Neuronal stem cell (in vitro differentiated cells): ENCODE measurements at regions not wholly inside any gene's neighbourhood (a gene's known extent, or its start where the extent isn't known, plus 50 kb on each side); places are given as distances from the start of the nearest gene placed in this dataset.

ENCODE experiments used
- DNase-seq: peaks from one replicate; pipeline ENCODE4 v3.0.0-alpha.2; 2013; ENCODE audit warnings: low spot score
- H2AFZ ChIP-seq: one replicate; pipeline ENCODE4 v1.6.1; 2013; ENCODE audit warnings: mild to moderate bottlenecking, low read length, inconsistent platforms
- H2AK5ac ChIP-seq: 2 replicates; pipeline ENCODE4 v1.6.1; 2013; ENCODE audit warnings: low read depth, mild to moderate bottlenecking, inconsistent platforms, low read length, moderate library complexity, mixed read lengths
- H2BK120ac ChIP-seq: 2 replicates; pipeline ENCODE4 v1.6.1; 2013; ENCODE audit warnings: low read depth, mild to moderate bottlenecking, inconsistent platforms, low read length, moderate library complexity, mixed read lengths
- H2BK12ac ChIP-seq: one replicate; pipeline ENCODE4 v1.6.1; 2013; ENCODE audit warnings: low read length, inconsistent platforms
- H2BK15ac ChIP-seq: 2 replicates; pipeline ENCODE4 v1.6.1; 2013; ENCODE audit warnings: mild to moderate bottlenecking, low read length, inconsistent platforms, mixed read lengths
- H2BK5ac ChIP-seq: one replicate; pipeline ENCODE4 v1.6.1; 2013; ENCODE audit warnings: inconsistent platforms, mild to moderate bottlenecking, low read length, moderate library complexity
- H3K14ac ChIP-seq: one replicate; pipeline ENCODE4 v1.6.1; 2013; ENCODE audit warnings: low read length, inconsistent platforms
- H3K18ac ChIP-seq: 2 replicates; pipeline ENCODE4 v1.6.1; 2013; ENCODE audit warnings: low read length, inconsistent platforms
- H3K23ac ChIP-seq: 2 replicates; pipeline ENCODE4 v1.6.1; 2013; ENCODE audit warnings: low read depth, mild to moderate bottlenecking, mixed read lengths, low read length, inconsistent platforms; ENCODE audit not compliant: poor library complexity
- H3K27ac ChIP-seq: replicated peaks from 3 replicates; pipeline ENCODE4 v1.5.1; 2013; ENCODE audit warnings: low read length, inconsistent platforms
- H3K27me3 ChIP-seq, 3 experiments: 2 replicates each; pipeline ENCODE4 v1.6.1; 2013; ENCODE audit warnings: low read length in 3 of 3, mild to moderate bottlenecking in 2 of 3, inconsistent platforms in 1 of 3, low read depth in 1 of 3, mixed read lengths in 1 of 3, moderate library complexity in 1 of 3; ENCODE audit not compliant: control insufficient read depth in 3 of 3, insufficient read depth in 3 of 3
- H3K36me3 ChIP-seq, 2 donors: replicated peaks in 1 of 2; 2 replicates each; pipeline ENCODE4 v1.6.1; 2013; ENCODE audit warnings: low read length in 2 of 2; ENCODE audit not compliant: control insufficient read depth in 2 of 2, insufficient read depth in 2 of 2
- H3K4ac ChIP-seq: 2 replicates; pipeline ENCODE4 v1.6.1; 2013; ENCODE audit warnings: inconsistent platforms, mild to moderate bottlenecking, low read length, moderate library complexity
- H3K4me1 ChIP-seq, 2 donors: 1 replicate in 1 of 2; 2 replicates in 1 of 2; pipeline ENCODE4 v1.6.1; 2013; ENCODE audit warnings: low read length in 2 of 2, low read depth in 1 of 2; ENCODE audit not compliant: control insufficient read depth in 2 of 2, insufficient read depth in 1 of 2
- H3K4me2 ChIP-seq: one replicate; pipeline ENCODE4 v1.6.1; 2013; ENCODE audit warnings: mild to moderate bottlenecking, low read length, inconsistent platforms; ENCODE audit not compliant: insufficient read depth, poor library complexity, severe bottlenecking
- H3K4me3 ChIP-seq, 2 donors: 2 replicates each; pipeline ENCODE4 v1.5.1; 2013; ENCODE audit warnings: low read length in 2 of 2, mild to moderate bottlenecking in 2 of 2, inconsistent platforms in 1 of 2, moderate library complexity in 1 of 2
- H3K79me1 ChIP-seq: one replicate; pipeline ENCODE4 v1.6.1; 2013; ENCODE audit warnings: low read depth, mild to moderate bottlenecking, inconsistent platforms, low read length, moderate library complexity
- H3K9ac ChIP-seq: one replicate; pipeline ENCODE4 v1.6.1; 2013; ENCODE audit warnings: mild to moderate bottlenecking, low read depth, low read length, inconsistent platforms; ENCODE audit not compliant: poor library complexity
- H3K9me3 ChIP-seq, 2 donors: replicated peaks in 1 of 2; 2 replicates each; pipeline versions ENCODE3 to v1.6.1; 2013; ENCODE audit warnings: low read length in 2 of 2, mild to moderate bottlenecking in 2 of 2, inconsistent platforms in 1 of 2, low read depth in 1 of 2, mixed read lengths in 1 of 2, moderate library complexity in 1 of 2; ENCODE audit not compliant: control insufficient read depth in 2 of 2, insufficient read depth in 1 of 2
- H4K8ac ChIP-seq: one replicate; pipeline ENCODE4 v1.6.1; 2013; ENCODE audit warnings: low read depth, mild to moderate bottlenecking, inconsistent platforms, low read length, moderate library complexity
- H4K91ac ChIP-seq: one replicate; pipeline ENCODE4 v1.6.1; 2013; ENCODE audit warnings: low read length, low read depth, mild to moderate bottlenecking, inconsistent platforms; ENCODE audit not compliant: poor library complexity
- WGBS, 2 donors: extraction: QIAGEN DNeasy Blood & Tissue Kit; methylation state at CpG; one replicate each; pipeline ENCODE4 v1.1.7; 2013; ENCODE audit warnings: missing lambda C conversion rate in 2 of 2, mixed read lengths in 1 of 2; ENCODE audit not compliant: insufficient read length in 2 of 2, insufficient replicate concordance in 1 of 2; ENCODE audit errors: extremely low coverage in 2 of 2; 5-methylcytosine and 5-hydroxymethylcytosine counted together

DNA sequence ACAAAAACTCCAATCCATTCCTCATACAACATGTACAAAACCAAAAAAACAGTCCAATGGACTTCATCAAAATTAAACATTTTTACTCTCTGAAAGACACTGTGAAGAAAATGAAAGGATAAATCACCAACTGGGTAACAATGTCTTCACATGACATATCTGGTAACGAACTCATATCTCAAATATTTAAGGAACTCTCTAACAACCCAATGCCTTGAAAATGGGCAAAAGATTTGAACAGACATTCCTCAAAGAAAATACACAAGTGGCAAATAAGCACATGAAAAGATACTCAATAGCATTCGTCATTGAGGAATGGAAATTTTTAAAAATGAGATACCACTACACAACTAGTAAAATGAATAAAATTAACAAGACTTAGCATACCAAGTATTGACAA is 198.7 kb upstream of the RASSF8 start:
- no peak overlapping the region for H2BK120ac ChIP-seq
- H3K27ac ChIP-seq, result no peak overlapping the region
- no peak overlapping the region for H2AFZ ChIP-seq
- H4K8ac ChIP-seq, result no peak overlapping the region
- H2BK15ac ChIP-seq, result no peak overlapping the region
- H3K79me1 ChIP-seq, result no peaks in the 10 kb centered on the region
- no peak overlapping the region for H3K4ac ChIP-seq
- no peak overlapping the region for H3K18ac ChIP-seq
- no peak overlapping the region for H3K23ac ChIP-seq
- H3K9ac ChIP-seq, result no peak overlapping the region
- H3K14ac ChIP-seq, result no peak overlapping the region
- H3K9me3 ChIP-seq, result no peaks in the 10 kb centered on the region
- H4K91ac ChIP-seq, result no peak overlapping the region
- H2BK5ac ChIP-seq, result no peak overlapping the region
- no peak overlapping the region for H3K4me3 ChIP-seq
- no peaks in the 10 kb centered on the region for H3K36me3 ChIP-seq
- no peak overlapping the region for H2BK12ac ChIP-seq
- no peak for DNase-seq
- WGBS, 2 donors, result no CpG with 5 or more reads among the region's 2 CpGs
- no peak overlapping the region for H2AK5ac ChIP-seq
- H3K4me2 ChIP-seq, result no peak overlapping the region
- no peaks in the 10 kb centered on the region for H3K27me3 ChIP-seq
- no peaks in the 10 kb centered on the region for H3K4me1 ChIP-seq

DNA sequence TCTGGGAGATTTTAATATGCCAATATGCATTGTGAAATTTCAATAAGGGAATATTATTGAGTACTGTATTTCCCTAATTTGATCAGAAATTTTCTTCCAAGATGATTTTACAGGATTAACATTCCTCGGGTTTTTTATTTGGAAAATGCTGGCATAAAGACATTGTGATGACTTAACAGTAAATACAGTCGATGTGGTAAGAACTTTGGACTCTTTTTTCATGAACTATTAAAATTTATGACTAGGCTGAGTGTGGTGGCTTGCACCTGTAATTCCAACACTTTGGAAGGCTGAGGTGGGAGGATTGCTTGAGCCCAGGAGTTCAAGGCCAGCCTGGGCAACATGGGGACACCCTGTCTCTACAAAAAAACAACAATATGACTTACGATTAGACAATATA is 197.1 kb upstream of the RASSF8 start:
- no peak overlapping the region for H3K23ac ChIP-seq
- no peak overlapping the region for H3K18ac ChIP-seq
- no peak overlapping the region for H4K91ac ChIP-seq
- no peak overlapping the region for H3K4me3 ChIP-seq
- no peaks in the 10 kb centered on the region for H3K36me3 ChIP-seq
- no peak overlapping the region for H2BK5ac ChIP-seq
- H2BK120ac ChIP-seq, result no peak overlapping the region
- H2AFZ ChIP-seq, result no peak overlapping the region
- no peaks in the 10 kb centered on the region for H3K79me1 ChIP-seq
- H2AK5ac ChIP-seq, result no peak overlapping the region
- no peak overlapping the region for H2BK15ac ChIP-seq
- H3K27me3 ChIP-seq, result no peaks in the 10 kb centered on the region
- H3K4ac ChIP-seq, result no peak overlapping the region
- H2BK12ac ChIP-seq, result no peak overlapping the region
- no peaks in the 10 kb centered on the region for H3K9me3 ChIP-seq
- no peak overlapping the region for H3K27ac ChIP-seq
- no peak for DNase-seq
- H3K9ac ChIP-seq, result no peak overlapping the region
- H4K8ac ChIP-seq, result no peak overlapping the region
- no peaks in the 10 kb centered on the region for H3K4me1 ChIP-seq
- no peak overlapping the region for H3K14ac ChIP-seq
- no CpG with 5 or more reads among the region's 3 CpGs for WGBS, 2 donors
- no peak overlapping the region for H3K4me2 ChIP-seq

DNA sequence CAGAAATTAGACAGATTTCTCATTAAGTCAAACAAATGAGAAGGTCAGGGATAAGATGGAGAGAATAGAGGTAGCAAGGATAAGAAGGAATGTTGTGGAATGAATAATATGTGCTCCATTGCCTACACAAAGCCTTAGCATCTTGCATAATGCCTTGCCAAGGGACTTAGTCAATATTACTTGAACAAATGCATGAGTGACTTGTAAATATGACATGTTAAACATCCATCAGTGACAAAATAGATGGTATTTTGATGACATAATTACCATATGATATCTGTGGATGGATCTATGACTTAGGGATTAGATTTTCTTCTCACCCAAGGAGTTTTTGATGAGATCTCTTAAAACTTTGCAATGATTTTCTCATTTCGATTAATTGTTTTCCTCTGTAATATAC is 194.1 kb upstream of the RASSF8 start:
- H3K4me2 ChIP-seq, result no peak overlapping the region
- H2BK5ac ChIP-seq, result no peak overlapping the region
- no peak overlapping the region for H2BK12ac ChIP-seq
- H3K9me3 ChIP-seq, result no peaks in the 10 kb centered on the region
- no peak overlapping the region for H2BK15ac ChIP-seq
- no peak overlapping the region for H2AK5ac ChIP-seq
- no peak overlapping the region for H3K27ac ChIP-seq
- no CpG with 5 or more reads among the region's 1 CpG for WGBS, 2 donors
- H3K27me3 ChIP-seq, result no peaks in the 10 kb centered on the region
- H3K4ac ChIP-seq, result no peak overlapping the region
- no peak overlapping the region for H3K4me3 ChIP-seq
- no peak overlapping the region for H4K91ac ChIP-seq
- H2BK120ac ChIP-seq, result no peak overlapping the region
- H3K18ac ChIP-seq, result no peak overlapping the region
- H3K79me1 ChIP-seq, result no peaks in the 10 kb centered on the region
- no peak overlapping the region for H4K8ac ChIP-seq
- H3K14ac ChIP-seq, result no peak overlapping the region
- no peak overlapping the region for H2AFZ ChIP-seq
- H3K23ac ChIP-seq, result no peak overlapping the region
- no peak overlapping the region for H3K9ac ChIP-seq
- H3K36me3 ChIP-seq, result no peaks in the 10 kb centered on the region
- no peak for DNase-seq
- no peaks in the 10 kb centered on the region for H3K4me1 ChIP-seq

DNA sequence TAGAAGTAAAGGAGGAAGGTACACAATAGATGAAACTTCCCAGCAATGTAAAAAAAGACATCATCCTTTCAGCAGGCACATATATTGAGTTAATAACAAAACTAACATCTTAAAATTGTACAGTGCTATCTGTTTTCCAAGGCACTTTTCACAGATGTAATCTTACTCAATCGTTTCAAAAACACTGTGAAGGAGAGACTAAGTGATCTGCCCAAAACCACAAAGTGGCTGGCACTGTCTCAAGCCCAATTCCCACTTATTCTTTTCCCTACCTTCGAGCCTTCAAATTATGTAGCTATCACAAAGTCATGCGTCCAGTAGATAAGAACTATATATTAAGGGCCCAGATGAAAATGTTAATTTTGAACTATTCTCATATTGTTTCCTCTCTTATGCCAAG is 193.6 kb upstream of the RASSF8 start:
- WGBS, 2 donors, result no CpG with 5 or more reads among the region's 3 CpGs
- H4K8ac ChIP-seq, result no peak overlapping the region
- DNase-seq, result no peak

More for the DNA sequence above, 193.6 kb upstream of the RASSF8 start:
- H4K91ac ChIP-seq, result no peak overlapping the region
- no peak overlapping the region for H3K9ac ChIP-seq
- no peaks in the 10 kb centered on the region for H3K36me3 ChIP-seq
- no peak overlapping the region for H3K4ac ChIP-seq
- H2BK15ac ChIP-seq, result no peak overlapping the region
- no peak overlapping the region for H2AK5ac ChIP-seq
- H3K27me3 ChIP-seq, result no peaks in the 10 kb centered on the region
- no peak overlapping the region for H3K4me2 ChIP-seq
- H3K4me1 ChIP-seq, result no peaks in the 10 kb centered on the region
- H3K18ac ChIP-seq, result no peak overlapping the region
- H2AFZ ChIP-seq, result no peak overlapping the region
- H2BK5ac ChIP-seq, result no peak overlapping the region
- H3K23ac ChIP-seq, result no peak overlapping the region
- no peak overlapping the region for H3K4me3 ChIP-seq
- H3K9me3 ChIP-seq, result no peaks in the 10 kb centered on the region
- H3K27ac ChIP-seq, result no peak overlapping the region
- no peaks in the 10 kb centered on the region for H3K79me1 ChIP-seq
- H2BK120ac ChIP-seq, result no peak overlapping the region
- H2BK12ac ChIP-seq, result no peak overlapping the region
- H3K14ac ChIP-seq, result no peak overlapping the region
